Spleen (tissue), 11 donors: ENCODE measurements at regions not wholly inside any gene's neighbourhood (a gene's known extent, or its start where the extent isn't known, plus 50 kb on each side); places are given as distances from the start of the nearest gene placed in this dataset.

Experiments used
- DNase-seq: peaks from one replicate; pipeline ENCODE4 v3.0.0-alpha.2; 2020
- H3K27ac ChIP-seq, 8 donors: fragments of 200-600 bp; sonication (generic) in 7 of 8; 1 replicate in 4 of 8; 2 replicates in 4 of 8; pipeline versions ENCODE4 v1.5.0 to v1.8.0; 2016 to 2021; ENCODE audit warnings: inconsistent platforms in 4 of 8, mild to moderate bottlenecking in 4 of 8, moderate library complexity in 1 of 8
- H3K27me3 ChIP-seq, 7 donors: fragments of 200-600 bp; sonication (generic) in 6 of 7; replicated peaks in 1 of 7; 1 replicate in 4 of 7; 2 replicates in 3 of 7; pipeline versions ENCODE4 v1.5.0 to v1.8.0; 2016 to 2021; ENCODE audit warnings: inconsistent platforms in 3 of 7, mild to moderate bottlenecking in 1 of 7
- H3K36me3 ChIP-seq, 6 donors: fragments of 200-600 bp; sonication (generic) in 5 of 6; 1 replicate in 4 of 6; 2 replicates in 2 of 6; pipeline versions ENCODE4 v1.5.0 to v1.8.0; 2016 to 2021; ENCODE audit warnings: inconsistent platforms in 2 of 6
- H3K4me1 ChIP-seq, 6 donors: fragments of 200-600 bp; sonication (generic) in 5 of 6; 1 replicate in 3 of 6; 2 replicates in 3 of 6; pipeline versions ENCODE4 v1.5.0 to v1.8.0; 2016 to 2021; ENCODE audit warnings: inconsistent platforms in 3 of 6
- H3K4me3 ChIP-seq, 8 donors: fragments of 200-600 bp; sonication (generic) in 7 of 8; 1 replicate in 4 of 8; 2 replicates in 4 of 8; pipeline versions ENCODE4 v1.5.0 to v1.8.0; 2016 to 2021; ENCODE audit warnings: inconsistent platforms in 4 of 8, mild to moderate bottlenecking in 4 of 8, moderate library complexity in 2 of 8
- H3K9me3 ChIP-seq, 8 donors: fragments of 200-600 bp; sonication (generic) in 7 of 8; 1 replicate in 4 of 8; 2 replicates in 4 of 8; pipeline versions ENCODE4 v1.5.0 to v1.8.0; 2016 to 2021; ENCODE audit warnings: inconsistent platforms in 4 of 8
- POLR2A ChIP-seq, 3 donors: fragments of 450-650 bp; IDR thresholded peaks; one replicate each; pipeline ENCODE4 v1.5.1; 2017; ENCODE audit warnings: antibody characterized with exemption in 3 of 3, mild to moderate bottlenecking in 1 of 3
- POLR2AphosphoS5 ChIP-seq, 3 donors: sonication (generic); formaldehyde crosslinking; IDR thresholded peaks; one replicate each; pipeline ENCODE4 v1.5.1; 2017; ENCODE audit warnings: antibody characterized with exemption in 3 of 3
- WGBS, 5 donors: extraction: QIAGEN DNeasy Blood & Tissue Kit in 3 of 5; methylation state at CpG; one replicate each; pipeline versions ENCODE4 v1.1.5 to v1.1.7; 2013 to 2018; 5-methylcytosine and 5-hydroxymethylcytosine counted together
- intact Hi-C: fragments of 100-400 bp; cut with DNase I; formaldehyde crosslinking; loops from one replicate; pipeline ENCODE4 v1.15.0; 2023; ENCODE audit warnings: low total_unique reads
- TF ChIP-seq, protein P1 (sequence below), 11 experiments: fragments of 200-600 bp in 7 of 11; fragments of 450-650 bp in 4 of 11; sonication (generic) in 4 of 11; IDR thresholded peaks in 8 of 11; conservative IDR thresholded peaks in 3 of 11; 1 replicate in 7 of 11; 2 replicates in 4 of 11; pipeline versions ENCODE4 v1.4.0 to v1.8.0; 2016 to 2021; ENCODE audit warnings: antibody characterized with exemption in 11 of 11, inconsistent platforms in 4 of 11, mild to moderate bottlenecking in 1 of 11
- donor health status: healthy with polysubstance abuse.
- donor health status: DM: no; HTN: no; CAD: no; lungs with moderate emphysema.
- donor health status: DM: no; HTN: no; CAD: no.
- donor health status: Bipolar disorder and iron deficiency.
- donor health status: healthy.
- donor health status: DM: no; HTN: no; CAD: no.
- donor health status: DM: yes; HTN: yes; CAD: no.

- Histone ChIP-seq H3K27ac (no peak overlapping the region), H3K9me3 (peaks cover 0 to 9% (median 5%) of the 10 kb centered on the region in 8 donors), H3K4me3 (no peak overlapping the region), H3K27me3 (no peaks in the 10 kb centered on the region), H3K4me1 (peaks cover 0 to under 1% (median 0%) of the 10 kb centered on the region in 6 donors), H3K36me3 (no peaks in the 10 kb centered on the region)
- no peak for TF ChIP-seq POLR2AphosphoS5 (IDR thresholded peaks at IDR 0.05)
- no peak for TF ChIP-seq POLR2A (IDR thresholded peaks at IDR 0.05)
- TF ChIP-seq, protein P1, sequence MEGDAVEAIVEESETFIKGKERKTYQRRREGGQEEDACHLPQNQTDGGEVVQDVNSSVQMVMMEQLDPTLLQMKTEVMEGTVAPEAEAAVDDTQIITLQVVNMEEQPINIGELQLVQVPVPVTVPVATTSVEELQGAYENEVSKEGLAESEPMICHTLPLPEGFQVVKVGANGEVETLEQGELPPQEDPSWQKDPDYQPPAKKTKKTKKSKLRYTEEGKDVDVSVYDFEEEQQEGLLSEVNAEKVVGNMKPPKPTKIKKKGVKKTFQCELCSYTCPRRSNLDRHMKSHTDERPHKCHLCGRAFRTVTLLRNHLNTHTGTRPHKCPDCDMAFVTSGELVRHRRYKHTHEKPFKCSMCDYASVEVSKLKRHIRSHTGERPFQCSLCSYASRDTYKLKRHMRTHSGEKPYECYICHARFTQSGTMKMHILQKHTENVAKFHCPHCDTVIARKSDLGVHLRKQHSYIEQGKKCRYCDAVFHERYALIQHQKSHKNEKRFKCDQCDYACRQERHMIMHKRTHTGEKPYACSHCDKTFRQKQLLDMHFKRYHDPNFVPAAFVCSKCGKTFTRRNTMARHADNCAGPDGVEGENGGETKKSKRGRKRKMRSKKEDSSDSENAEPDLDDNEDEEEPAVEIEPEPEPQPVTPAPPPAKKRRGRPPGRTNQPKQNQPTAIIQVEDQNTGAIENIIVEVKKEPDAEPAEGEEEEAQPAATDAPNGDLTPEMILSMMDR (IDR thresholded peaks at IDR 0.05 in 8 of 11, conservative IDR thresholded peaks at IDR 0.05 in 3 of 11) = no peak
- 91 to 94% (median 92%) methylated on average over 4 of the region's 4 CpGs for WGBS, 5 donors
- intact Hi-C loops = no loop called here
- no peak for DNase-seq
Observed at GRCh38 chr3:106213954-106214353, 345.1 kb upstream of the CBLB start.

DNA sequence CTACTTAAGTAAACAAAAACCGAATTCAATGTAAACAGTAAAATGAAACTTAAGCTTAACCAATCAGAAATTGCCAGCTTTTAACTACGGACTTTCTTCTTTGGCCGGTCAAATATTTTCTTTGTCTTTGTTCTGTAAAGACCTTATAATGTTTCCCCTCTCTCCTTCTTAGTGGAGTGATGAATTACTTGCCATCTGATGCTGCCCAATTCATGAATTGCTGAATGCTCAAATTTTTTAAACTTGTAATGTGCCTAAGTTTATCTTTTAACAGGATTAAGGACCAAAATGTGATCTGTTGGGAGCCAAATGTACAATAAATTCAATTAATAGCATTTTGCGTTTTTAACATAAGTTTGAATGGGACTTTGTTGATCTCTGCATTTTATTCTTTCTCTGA, 345.8 kb upstream of the CBLB start:
- TF ChIP-seq POLR2AphosphoS5 (IDR thresholded peaks at IDR 0.05) (no peak), POLR2A (IDR thresholded peaks at IDR 0.05) (no peak)
- TF ChIP-seq, protein P1 (IDR thresholded peaks at IDR 0.05 in 8 of 11, conservative IDR thresholded peaks at IDR 0.05 in 3 of 11) = no peak
- Histone ChIP-seq H3K9me3 (peaks cover 0 to 16% (median 11%) of the 10 kb centered on the region in 8 donors), H3K4me1 (no peaks in the 10 kb centered on the region), H3K27me3 (no peaks in the 10 kb centered on the region), H3K36me3 (no peaks in the 10 kb centered on the region), H3K27ac (no peak overlapping the region), H3K4me3 (no peak overlapping the region)
- no peak for DNase-seq
- WGBS, 5 donors = 91 to 95% (median 91%) methylated on average over 4 of the region's 4 CpGs
- intact Hi-C loops = no loop called here

- WGBS, 5 donors = 77 to 88% (median 80%) methylated on average over 1 of the region's 1 CpG
- intact Hi-C loops = no loop called here
Observed at GRCh38 chr3:106215047-106215446, 346.2 kb upstream of the CBLB start.

DNA sequence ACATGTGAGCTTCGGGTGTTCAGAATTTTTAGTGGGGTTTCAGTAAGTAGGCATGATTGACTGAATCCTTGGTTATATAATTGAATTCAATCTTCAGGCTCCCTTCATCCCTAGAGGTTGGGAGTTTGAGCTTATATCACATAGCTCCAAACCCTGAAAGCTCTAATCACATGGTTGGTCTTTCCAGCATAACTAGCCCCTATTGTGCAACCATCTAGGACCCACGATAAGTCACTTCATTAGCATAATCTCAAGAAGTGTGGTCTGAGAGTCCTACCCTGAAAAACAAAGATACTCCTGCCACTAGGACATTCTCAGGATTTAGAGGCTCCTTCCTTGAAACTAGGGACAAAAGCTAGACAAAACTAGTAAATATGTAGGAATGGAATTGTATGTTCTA, 348.9 kb upstream of the CBLB start:
- H3K4me3 ChIP-seq = no peak overlapping the region
- WGBS, 5 donors = 77 to 91% (median 90%) methylated on average over 2 of the region's 2 CpGs
- H3K27me3 ChIP-seq = no peaks in the 10 kb centered on the region
- intact Hi-C loops = no loop called here
- DNase-seq = no peak
- no peak overlapping the region for H3K27ac ChIP-seq
- H3K9me3 ChIP-seq = peaks cover 0 to 41% (median 26%) of the 10 kb centered on the region in 8 donors
- TF ChIP-seq, protein P1 (IDR thresholded peaks at IDR 0.05 in 8 of 11, conservative IDR thresholded peaks at IDR 0.05 in 3 of 11) = no peak
- TF ChIP-seq POLR2A (IDR thresholded peaks at IDR 0.05) (no peak), POLR2AphosphoS5 (IDR thresholded peaks at IDR 0.05) (no peak)
- no peaks in the 10 kb centered on the region for H3K4me1 ChIP-seq
- H3K36me3 ChIP-seq = no peaks in the 10 kb centered on the region

More at GRCh38 chr3:106215047-106215446, 346.2 kb upstream of the CBLB start:
- TF ChIP-seq POLR2AphosphoS5 (IDR thresholded peaks at IDR 0.05) (no peak), POLR2A (IDR thresholded peaks at IDR 0.05) (no peak)
- TF ChIP-seq, protein P1 (IDR thresholded peaks at IDR 0.05 in 8 of 11, conservative IDR thresholded peaks at IDR 0.05 in 3 of 11) = no peak
- Histone ChIP-seq H3K4me3 (no peak overlapping the region), H3K27ac (no peak overlapping the region), H3K36me3 (no peaks in the 10 kb centered on the region), H3K4me1 (no peaks in the 10 kb centered on the region), H3K27me3 (no peaks in the 10 kb centered on the region), H3K9me3 (peaks cover 0 to 20% (median 13%) of the 10 kb centered on the region in 8 donors)
- no peak for DNase-seq
